ENCODE measurements at regions not wholly inside any gene's neighbourhood (a gene's known extent, or its start where the extent isn't known, plus 50 kb on each side); places are given as distances from the start of the nearest gene placed in this dataset.
"Not testable (repeated sequence)": the region's sequence is repeated elsewhere in the genome, so short reads cannot be mapped to it uniquely, and the experiment has no call there.

- DNase-seq (ENCODE audit: low spot score): not testable (repeated sequence)
Measured at GRCh38 chr20:25864963-25865714, 168.5 kb upstream of the ZNF337 start.

- no peak for DNase-seq (ENCODE audit: low spot score)
Measured at GRCh38 chr20:25864326-25864962, 167.8 kb upstream of the ZNF337 start.

GRCh38 chr20:25863536-25864325, 167.1 kb upstream of the ZNF337 start:
- no peak for DNase-seq (ENCODE audit: low spot score)

- peak; percentile 77 for DNase-seq (ENCODE audit: low spot score)
Measured at GRCh38 chr20:25862967-25863530, 166.4 kb upstream of the ZNF337 start.

- no peak for DNase-seq (ENCODE audit: low spot score)
Measured at GRCh38 chr20:25860531-25861150, 164.0 kb upstream of the ZNF337 start.

- DNase-seq (ENCODE audit: low spot score): peak; percentile 77
Measured at GRCh38 chr20:25859649-25860530, 163.2 kb upstream of the ZNF337 start.

- no peak for DNase-seq (ENCODE audit: low spot score)
Measured at GRCh38 chr20:25858495-25859425, 162.1 kb upstream of the ZNF337 start.

- DNase-seq (ENCODE audit: low spot score): not testable (repeated sequence)
Measured at GRCh38 chr20:25857091-25857788, 160.6 kb upstream of the ZNF337 start.

- no peak for DNase-seq (ENCODE audit: low spot score)
Measured at GRCh38 chr20:25856256-25856884, 159.7 kb upstream of the ZNF337 start.

GRCh38 chr20:25855451-25856156, 159.0 kb upstream of the ZNF337 start:
- not testable (repeated sequence) for DNase-seq (ENCODE audit: low spot score)

- DNase-seq (ENCODE audit: low spot score): not testable (repeated sequence)
Measured at GRCh38 chr20:25854666-25855065, 158.0 kb upstream of the ZNF337 start.

- DNase-seq (ENCODE audit: low spot score): peak; percentile 80
Measured at GRCh38 chr20:25853718-25854388, 157.2 kb upstream of the ZNF337 start.

GRCh38 chr20:25852968-25853717, 156.5 kb upstream of the ZNF337 start:
- DNase-seq (ENCODE audit: low spot score): not testable (repeated sequence)

- DNase-seq (ENCODE audit: low spot score): not testable (repeated sequence)
Measured at GRCh38 chr20:25850133-25850532, 153.5 kb upstream of the ZNF337 start.

- no peak for DNase-seq (ENCODE audit: low spot score)
Measured at GRCh38 chr20:25848222-25848621, 151.6 kb upstream of the ZNF337 start.

- not testable (repeated sequence) for DNase-seq (ENCODE audit: low spot score)
Measured at GRCh38 chr20:25844640-25845039, 148.0 kb upstream of the ZNF337 start.

GRCh38 chr20:25813511-25813910, 116.9 kb upstream of the ZNF337 start:
- DNase-seq (ENCODE audit: low spot score): not testable (repeated sequence)

All from CD4-positive, alpha-beta T cell treated with Interleukin-15 for 4 hours (primary cell).